Naive thymus-derived CD4-positive, alpha-beta T cell (primary cell): ENCODE measurements at regions not wholly inside any gene's neighbourhood (a gene's known extent, or its start where the extent isn't known, plus 50 kb on each side); places are given as distances from the start of the nearest gene placed in this dataset.
A peak's percentile ranks its signal among the peaks of the same experiment; 100 is the strongest.

Experiments used
- ATAC-seq: fragments of 150-1000 bp; cut with Tn5 transposase; 2 replicates; pipeline ENCODE4 v1.10.0; 2021; ENCODE audit warnings: mild to moderate bottlenecking, moderate library complexity
- CTCF ChIA-PET: fragments of 350-600 bp; sonication (Branson Sonifier 250); formaldehyde crosslinking; loops from one replicate; lab custom pipeline; 2021; ENCODE audit warnings: antibody characterized with exemption; lab: Charles Lee
- POLR2A ChIA-PET: fragments of 350-600 bp; sonication (Branson Sonifier 250); formaldehyde crosslinking; loops from one replicate; lab custom pipeline; 2021; ENCODE audit warnings: antibody characterized with exemption, inconsistent platforms; lab: Charles Lee
- DNase-seq, 9 donors: peaks; one replicate each; pipeline versions ENCODE4 v3.0.0 to v3.0.0-alpha.2; 2020 to 2022; ENCODE audit warnings: mixed read lengths in 1 of 9
- H3K27ac ChIP-seq: one replicate; pipeline ENCODE4 v1.7.0; 2013; ENCODE audit warnings: mild to moderate bottlenecking, low read depth, low read length, moderate library complexity
- H3K27me3 ChIP-seq, 2 donors: one replicate each; pipeline ENCODE4 v1.7.0; 2013; ENCODE audit warnings: low read length in 2 of 2, mild to moderate bottlenecking in 2 of 2, moderate library complexity in 2 of 2; ENCODE audit not compliant: control insufficient read depth in 2 of 2, insufficient read depth in 2 of 2
- H3K36me3 ChIP-seq, 3 experiments: 1 replicate in 2 of 3; 2 replicates in 1 of 3; pipeline ENCODE4 v1.7.0; 2013; ENCODE audit warnings: low read length in 3 of 3, mild to moderate bottlenecking in 3 of 3, moderate library complexity in 1 of 3; ENCODE audit not compliant: insufficient read depth in 3 of 3, control insufficient read depth in 2 of 3
- H3K4me1 ChIP-seq, 2 donors: one replicate each; pipeline ENCODE4 v1.7.0; 2013; ENCODE audit warnings: low read length in 2 of 2, mild to moderate bottlenecking in 2 of 2, moderate library complexity in 1 of 2; ENCODE audit not compliant: control insufficient read depth in 2 of 2, insufficient read depth in 2 of 2
- H3K4me3 ChIP-seq: 2 replicates; pipeline ENCODE4 v1.7.0; 2013; ENCODE audit warnings: mild to moderate bottlenecking, low read length
- H3K9me3 ChIP-seq, 3 experiments: 1 replicate in 2 of 3; 2 replicates in 1 of 3; pipeline ENCODE4 v1.7.0; 2013; ENCODE audit warnings: low read length in 3 of 3; ENCODE audit not compliant: control insufficient read depth in 2 of 3
- H3K27ac Mint-ChIP-seq, 9 donors: one replicate each; pipeline ENCODE4 v1.8.0; 2020 to 2022; ENCODE audit warnings: mixed read lengths in 9 of 9, mild to moderate bottlenecking in 8 of 9, moderate library complexity in 5 of 9, inconsistent platforms in 2 of 9
- H3K27me3 Mint-ChIP-seq, 5 donors: one replicate each; pipeline ENCODE4 v1.8.0; 2021 to 2022; ENCODE audit warnings: mixed read lengths in 5 of 5, mild to moderate bottlenecking in 1 of 5
- H3K36me3 Mint-ChIP-seq, 5 donors: one replicate each; pipeline ENCODE4 v1.8.0; 2020 to 2022; ENCODE audit warnings: mixed read lengths in 5 of 5, mild to moderate bottlenecking in 3 of 5, inconsistent platforms in 1 of 5
- H3K4me1 Mint-ChIP-seq, 7 donors: one replicate each; pipeline ENCODE4 v1.8.0; 2020 to 2022; ENCODE audit warnings: mixed read lengths in 7 of 7, mild to moderate bottlenecking in 3 of 7, inconsistent platforms in 1 of 7
- H3K4me3 Mint-ChIP-seq, 10 donors: one replicate each; pipeline ENCODE4 v1.8.0; 2020 to 2022; ENCODE audit warnings: mild to moderate bottlenecking in 10 of 10, mixed read lengths in 10 of 10, moderate library complexity in 6 of 10, inconsistent platforms in 2 of 10
- H3K9me3 Mint-ChIP-seq, 11 donors: one replicate each; pipeline ENCODE4 v1.8.0; 2020 to 2022; ENCODE audit warnings: mixed read lengths in 11 of 11, mild to moderate bottlenecking in 4 of 11, inconsistent platforms in 1 of 11, moderate library complexity in 1 of 11
- intact Hi-C, 2 donors: fragments of 100-400 bp; cut with micrococcal nuclease; formaldehyde crosslinking; loops; one replicate each; pipeline ENCODE4 v1.15.1; 2023

- intact Hi-C loops, result no loop called here
- Mint-ChIP-seq H3K4me3 (no peak overlapping the region), H3K36me3 (no peaks in the 10 kb centered on the region), H3K27ac (no peak overlapping the region), H3K4me1 (peaks cover 0 to 3% (median 0%) of the 10 kb centered on the region in 7 donors), H3K9me3 (peaks cover 0 to 4% (median 0%) of the 10 kb centered on the region in 11 donors), H3K27me3 (no peaks in the 10 kb centered on the region)
- ATAC-seq, result no peak
- H3K27ac ChIP-seq, result no peak overlapping the region
- no peak overlapping the region for H3K4me3 ChIP-seq
- CTCF ChIA-PET, result no interaction called here
- POLR2A ChIA-PET, result no interaction called here
- H3K4me1 ChIP-seq, result no peaks in the 10 kb centered on the region
- no peaks in the 10 kb centered on the region for H3K27me3 ChIP-seq
- no peak for DNase-seq
- H3K36me3 ChIP-seq, result no peaks in the 10 kb centered on the region
- H3K9me3 ChIP-seq, result no peaks in the 10 kb centered on the region
These were observed 100.4 kb downstream of the HMX1 start for GRCh38 chr4:8771258-8771590.

GRCh38 chr4:8770518-8771257 lies 101.0 kb downstream of the HMX1 start:
- ChIA-PET CTCF (no interaction called here), POLR2A (no interaction called here)
- H3K4me1 ChIP-seq, result no peaks in the 10 kb centered on the region
- ATAC-seq (no peak), DNase-seq (no peak)
- no peaks in the 10 kb centered on the region for H3K27me3 ChIP-seq
- H3K27ac ChIP-seq, result no peak overlapping the region
- Mint-ChIP-seq H3K9me3 (peaks cover 0 to 4% (median 0%) of the 10 kb centered on the region in 11 donors), H3K36me3 (no peaks in the 10 kb centered on the region), H3K4me3 (no peak overlapping the region), H3K27ac (no peak overlapping the region), H3K4me1 (peaks cover 0 to 3% (median 0%) of the 10 kb centered on the region in 7 donors), H3K27me3 (no peaks in the 10 kb centered on the region)
- no peaks in the 10 kb centered on the region for H3K36me3 ChIP-seq
- H3K9me3 ChIP-seq, result no peaks in the 10 kb centered on the region
- no peak overlapping the region for H3K4me3 ChIP-seq
- intact Hi-C loops, result no loop called here

GRCh38 chr4:8769645-8770517 lies 101.8 kb downstream of the HMX1 start:
- Mint-ChIP-seq H3K9me3 (peaks cover 0 to 4% (median 0%) of the 10 kb centered on the region in 11 donors), H3K4me1 (peaks cover 0 to 3% (median 0%) of the 10 kb centered on the region in 7 donors), H3K36me3 (no peaks in the 10 kb centered on the region), H3K27me3 (peaks cover 0 to 7% (median 0%) of the 10 kb centered on the region in 5 donors), H3K27ac (no peak overlapping the region), H3K4me3 (no peak overlapping the region)
- intact Hi-C loops, result no loop called here
- Histone ChIP-seq H3K27me3 (no peaks in the 10 kb centered on the region), H3K27ac (no peak overlapping the region), H3K4me3 (no peak overlapping the region), H3K9me3 (no peaks in the 10 kb centered on the region), H3K4me1 (no peaks in the 10 kb centered on the region), H3K36me3 (no peaks in the 10 kb centered on the region)
- ATAC-seq, result no peak
- ChIA-PET CTCF (no interaction called here), POLR2A (no interaction called here)
- no peak for DNase-seq

DNA sequence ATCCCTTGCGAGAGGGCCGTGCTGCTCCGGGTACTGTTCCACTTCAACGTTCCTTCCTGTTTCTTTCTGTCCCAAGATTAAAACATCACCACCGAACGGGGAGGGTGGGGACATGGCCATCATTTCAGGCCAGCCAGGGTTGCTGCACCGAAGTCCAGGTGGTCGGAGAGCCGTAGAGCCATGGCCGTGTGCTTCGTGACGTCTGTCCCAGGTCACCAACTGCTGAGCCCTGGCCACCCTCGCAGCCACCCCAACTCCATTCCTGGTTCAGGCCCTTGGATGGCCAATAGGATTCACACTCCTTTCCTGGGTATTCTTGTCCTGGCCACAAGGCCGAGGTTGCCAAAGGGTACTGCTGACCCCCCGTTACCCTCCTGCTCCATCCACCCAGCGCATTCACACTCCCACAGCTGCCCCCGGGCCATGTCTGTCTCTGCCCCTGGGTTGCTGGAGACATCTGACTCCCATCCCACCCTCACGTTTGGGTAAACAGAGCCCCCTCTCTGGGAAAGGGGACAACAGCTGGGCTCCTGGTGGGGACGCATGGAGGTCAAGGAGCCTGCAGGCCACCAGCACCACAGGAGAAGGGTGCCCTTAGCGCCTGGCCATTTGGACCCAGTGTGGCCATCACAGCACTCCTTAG lies 103.2 kb downstream of the HMX1 start:
- Mint-ChIP-seq H3K4me3 (no peak overlapping the region), H3K9me3 (peaks cover 0 to 4% (median 0%) of the 10 kb centered on the region in 11 donors), H3K27me3 (peaks cover 0 to 8% (median 0%) of the 10 kb centered on the region in 5 donors), H3K27ac (no peak overlapping the region), H3K36me3 (no peaks in the 10 kb centered on the region), H3K4me1 (peaks cover 0 to 2% (median 0%) of the 10 kb centered on the region in 7 donors)
- H3K27me3 ChIP-seq, result no peaks in the 10 kb centered on the region
- ATAC-seq (no peak), DNase-seq (no peak)
- intact Hi-C loops, result no loop called here
- POLR2A ChIA-PET, result no interaction called here
- no peak overlapping the region for H3K4me3 ChIP-seq
- CTCF ChIA-PET, result no interaction called here
- H3K36me3 ChIP-seq, result no peaks in the 10 kb centered on the region
- H3K9me3 ChIP-seq, result no peaks in the 10 kb centered on the region
- no peaks in the 10 kb centered on the region for H3K4me1 ChIP-seq
- H3K27ac ChIP-seq, result no peak overlapping the region

DNA sequence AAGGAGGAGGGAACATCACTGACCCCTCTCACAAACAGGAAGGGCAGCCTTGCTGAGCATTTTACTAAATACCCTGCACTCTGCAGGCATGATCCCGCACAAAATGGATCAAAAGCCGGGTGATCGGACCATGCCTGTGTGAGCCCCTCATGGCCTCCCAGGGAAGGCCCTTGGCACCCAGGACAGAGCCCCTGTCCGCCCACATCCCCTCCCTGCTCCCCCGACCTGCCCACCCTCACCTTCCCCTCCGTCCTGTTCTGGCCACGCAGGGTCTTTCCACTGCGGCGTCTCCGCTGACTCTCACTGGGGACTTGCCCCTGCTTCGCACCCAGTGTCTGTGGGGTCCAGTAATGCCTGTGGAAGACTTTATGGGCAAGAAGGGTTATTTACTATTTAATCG lies 105.0 kb downstream of the HMX1 start:
- no peaks in the 10 kb centered on the region for H3K36me3 ChIP-seq
- H3K9me3 ChIP-seq, result no peaks in the 10 kb centered on the region
- peaks cover 0 to 8% (median 0%) of the 10 kb centered on the region in 5 donors for H3K27me3 Mint-ChIP-seq
- no peak for DNase-seq
- H3K4me1 Mint-ChIP-seq, result peaks cover 0 to 2% (median 0%) of the 10 kb centered on the region in 7 donors
- H3K4me3 Mint-ChIP-seq, result no peak overlapping the region
- no peaks in the 10 kb centered on the region for H3K27me3 ChIP-seq
- ChIA-PET POLR2A (no interaction called here), CTCF (no interaction called here)
- H3K27ac ChIP-seq, result no peak overlapping the region
- peaks cover 0 to 4% (median 0%) of the 10 kb centered on the region in 11 donors for H3K9me3 Mint-ChIP-seq
- no peak overlapping the region for H3K27ac Mint-ChIP-seq
- ATAC-seq, result no peak
- no peaks in the 10 kb centered on the region for H3K36me3 Mint-ChIP-seq
- H3K4me3 ChIP-seq, result no peak overlapping the region
- intact Hi-C loops, result no loop called here
- no peaks in the 10 kb centered on the region for H3K4me1 ChIP-seq

DNA sequence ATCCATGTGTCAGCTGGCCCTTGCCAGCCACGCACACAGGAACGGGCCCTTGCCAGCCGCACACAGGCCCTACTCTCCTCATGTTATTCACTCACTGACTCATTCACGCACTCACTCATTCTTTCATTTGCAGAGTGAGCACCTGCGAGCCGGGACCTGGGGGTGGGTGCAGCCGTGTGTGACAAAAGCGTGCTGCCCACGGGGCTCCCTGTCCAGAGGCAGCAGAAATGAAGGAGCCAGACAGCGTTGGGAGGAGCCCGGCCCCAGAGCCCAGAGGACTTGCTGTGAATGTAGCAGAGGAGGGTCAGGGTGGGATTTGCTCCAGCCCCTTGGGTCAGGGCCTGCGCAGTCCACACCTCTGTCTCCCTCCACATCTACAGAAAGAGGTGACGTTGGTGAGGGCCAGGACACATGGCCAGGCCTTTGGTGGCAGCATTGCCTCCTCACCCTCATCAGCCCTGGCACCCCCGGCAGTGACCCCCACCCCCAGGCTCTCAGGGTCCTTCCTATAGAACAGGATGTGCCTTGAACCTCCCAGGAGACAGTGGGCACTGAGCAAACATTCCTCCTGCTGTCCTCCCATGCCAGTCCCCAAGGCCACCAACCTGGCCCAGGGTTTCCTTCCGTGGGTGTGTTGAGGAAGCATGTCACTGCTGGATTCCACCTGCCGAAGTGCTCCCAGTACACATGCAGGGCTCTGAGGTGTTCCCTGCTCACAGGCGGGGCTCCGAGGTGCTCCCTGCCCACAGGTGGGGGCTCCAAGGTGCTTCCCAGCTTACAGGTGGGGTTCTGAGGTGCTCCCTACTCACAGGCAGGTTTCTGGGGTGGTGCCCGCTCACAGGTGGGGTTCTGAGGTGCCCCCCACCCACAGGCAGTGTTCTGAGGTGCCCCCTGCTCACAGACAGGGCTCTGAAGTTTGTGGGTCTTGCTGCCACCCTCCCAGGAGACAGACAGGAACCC lies 105.7 kb downstream of the HMX1 start:
- ChIA-PET POLR2A (no interaction called here), CTCF (no interaction called here)
- no peaks in the 10 kb centered on the region for H3K4me1 ChIP-seq
- ATAC-seq, result peak; percentile 24
- no peak overlapping the region for H3K4me3 Mint-ChIP-seq
- no peak overlapping the region for H3K4me3 ChIP-seq
- no peak overlapping the region for H3K27ac Mint-ChIP-seq
- no peaks in the 10 kb centered on the region for H3K36me3 Mint-ChIP-seq
- intact Hi-C loops, result no loop called here
- no peak overlapping the region for H3K27ac ChIP-seq
- H3K4me1 Mint-ChIP-seq, result peaks cover 0 to 2% (median 0%) of the 10 kb centered on the region in 7 donors
- no peaks in the 10 kb centered on the region for H3K27me3 ChIP-seq
- H3K9me3 ChIP-seq, result no peaks in the 10 kb centered on the region
- H3K9me3 Mint-ChIP-seq, result peaks cover 0 to 4% (median 0%) of the 10 kb centered on the region in 11 donors
- DNase-seq, result no peak
- H3K36me3 ChIP-seq, result no peaks in the 10 kb centered on the region
- peaks cover 0 to 8% (median 0%) of the 10 kb centered on the region in 5 donors for H3K27me3 Mint-ChIP-seq
